Neural progenitor cell (in vitro differentiated cells): ENCODE measurements at regions not wholly inside any gene's neighbourhood (a gene's known extent, or its start where the extent isn't known, plus 50 kb on each side); places are given as distances from the start of the nearest gene placed in this dataset.

Experiments
- DNase-seq: peaks from one replicate; pipeline ENCODE4 v3.0.0-alpha.2; 2016; ENCODE audit warnings: low spot score
- H2AFZ ChIP-seq: fragments of 200-600 bp; sonication (generic); replicated peaks from 2 replicates; pipeline ENCODE4 v1.6.1; 2016; ENCODE audit warnings: antibody characterized with exemption
- H3F3A ChIP-seq: fragments of 200-600 bp; sonication (generic); 2 replicates; pipeline ENCODE4 v1.6.1; 2016; ENCODE audit warnings: antibody characterized with exemption, low read depth
- H3K27ac ChIP-seq: fragments of 200-600 bp; sonication (generic); 2 replicates; pipeline ENCODE4 v1.5.1; 2016; ENCODE audit warnings: mild to moderate bottlenecking
- H3K27me3 ChIP-seq: fragments of 200-600 bp; sonication (generic); 2 replicates; pipeline ENCODE4 v1.6.1; 2016; ENCODE audit warnings: mild to moderate bottlenecking, moderate library complexity
- H3K36me3 ChIP-seq: fragments of 200-600 bp; sonication (generic); 2 replicates; pipeline ENCODE4 v1.5.1; 2016
- H3K4me1 ChIP-seq: fragments of 200-600 bp; sonication (generic); 2 replicates; pipeline ENCODE4 v1.6.1; 2016; ENCODE audit warnings: mixed run types
- H3K4me2 ChIP-seq: fragments of 200-600 bp; sonication (generic); 2 replicates; pipeline ENCODE4 v1.6.1; 2016
- H3K4me3 ChIP-seq: fragments of 200-600 bp; sonication (generic); 2 replicates; pipeline ENCODE4 v1.5.1; 2016
- H3K79me2 ChIP-seq: fragments of 200-600 bp; sonication (generic); 2 replicates; pipeline ENCODE4 v1.6.1; 2016; ENCODE audit warnings: low read depth
- H3K9ac ChIP-seq: fragments of 200-600 bp; sonication (generic); 2 replicates; pipeline ENCODE4 v1.6.1; 2016
- H3K9me3 ChIP-seq: fragments of 200-600 bp; sonication (generic); 2 replicates; pipeline ENCODE4 v1.5.1; 2016; ENCODE audit warnings: low read depth
- H4K20me1 ChIP-seq: fragments of 200-600 bp; sonication (generic); 2 replicates; pipeline ENCODE4 v1.6.1; 2016; ENCODE audit warnings: low read depth
- H3K27ac Mint-ChIP-seq: 3 replicates; pipeline ENCODE4 v1.8.0; 2021; ENCODE audit warnings: mixed read lengths
- H3K27me3 Mint-ChIP-seq: 2 replicates; pipeline ENCODE4 v1.8.0; 2022; ENCODE audit warnings: low read depth, mild to moderate bottlenecking, inconsistent platforms, moderate library complexity, mixed read lengths; ENCODE audit not compliant: insufficient read depth
- H3K36me3 Mint-ChIP-seq: 3 replicates; pipeline ENCODE4 v1.8.0; 2021; ENCODE audit warnings: mixed read lengths
- H3K4me1 Mint-ChIP-seq: 3 replicates; pipeline ENCODE4 v1.8.0; 2021; ENCODE audit warnings: mixed read lengths
- H3K4me3 Mint-ChIP-seq: 3 replicates; pipeline ENCODE4 v1.8.0; 2021; ENCODE audit warnings: mild to moderate bottlenecking, moderate library complexity, mixed read lengths
- H3K9me3 Mint-ChIP-seq: 3 replicates; pipeline ENCODE4 v1.8.0; 2020; ENCODE audit warnings: mixed read lengths
- EZH2 ChIP-seq: fragments of 200-600 bp; sonication (generic); IDR thresholded peaks from 2 replicates; pipeline ENCODE4 v1.6.1; 2017; ENCODE audit warnings: antibody characterized with exemption, mild to moderate bottlenecking, moderate library complexity
- EZH2phosphoT487 ChIP-seq: fragments of 200-600 bp; sonication (generic); IDR thresholded peaks from 2 replicates; pipeline ENCODE4 v1.6.1; 2017; ENCODE audit warnings: antibody characterized with exemption
- TF ChIP-seq, protein P1 (sequence below): fragments of 200-600 bp; sonication (generic); IDR thresholded peaks from 2 replicates; pipeline ENCODE4 v1.5.1; 2017; ENCODE audit warnings: antibody characterized with exemption, mild to moderate bottlenecking

- H3F3A ChIP-seq = no peaks in the 10 kb centered on the region
These were observed 404.9 kb downstream of the BCL11B start for GRCh38 chr14:98867146-98867545.

GRCh38 chr14:98867726-98868125 lies 404.3 kb downstream of the BCL11B start:
- Histone ChIP-seq H3K4me3 (no peak overlapping the region), H3K79me2 (no peaks in the 10 kb centered on the region), H3K4me1 (no peaks in the 10 kb centered on the region), H2AFZ (no peak overlapping the region), H3F3A (no peaks in the 10 kb centered on the region), H3K4me2 (no peak overlapping the region), H3K9ac (no peak overlapping the region), H4K20me1 (no peaks in the 10 kb centered on the region), H3K27me3 (no peaks in the 10 kb centered on the region), H3K36me3 (no peaks in the 10 kb centered on the region), H3K27ac (no peak overlapping the region), H3K9me3 (no peaks in the 10 kb centered on the region)
- no peaks in the 10 kb centered on the region for H3K9me3 Mint-ChIP-seq
- DNase-seq = no peak
- H3K4me3 Mint-ChIP-seq = no peak overlapping the region
- H3K36me3 Mint-ChIP-seq = no peaks in the 10 kb centered on the region
- no peak overlapping the region for H3K27ac Mint-ChIP-seq
- H3K4me1 Mint-ChIP-seq = no peaks in the 10 kb centered on the region
- no peak for TF ChIP-seq EZH2
- TF ChIP-seq EZH2phosphoT487 = no peak
- H3K27me3 Mint-ChIP-seq = no peaks in the 10 kb centered on the region

More at GRCh38 chr14:98867146-98867545, 404.9 kb downstream of the BCL11B start:
- TF ChIP-seq EZH2 (no peak), EZH2phosphoT487 (no peak)
- TF ChIP-seq, protein P1, sequence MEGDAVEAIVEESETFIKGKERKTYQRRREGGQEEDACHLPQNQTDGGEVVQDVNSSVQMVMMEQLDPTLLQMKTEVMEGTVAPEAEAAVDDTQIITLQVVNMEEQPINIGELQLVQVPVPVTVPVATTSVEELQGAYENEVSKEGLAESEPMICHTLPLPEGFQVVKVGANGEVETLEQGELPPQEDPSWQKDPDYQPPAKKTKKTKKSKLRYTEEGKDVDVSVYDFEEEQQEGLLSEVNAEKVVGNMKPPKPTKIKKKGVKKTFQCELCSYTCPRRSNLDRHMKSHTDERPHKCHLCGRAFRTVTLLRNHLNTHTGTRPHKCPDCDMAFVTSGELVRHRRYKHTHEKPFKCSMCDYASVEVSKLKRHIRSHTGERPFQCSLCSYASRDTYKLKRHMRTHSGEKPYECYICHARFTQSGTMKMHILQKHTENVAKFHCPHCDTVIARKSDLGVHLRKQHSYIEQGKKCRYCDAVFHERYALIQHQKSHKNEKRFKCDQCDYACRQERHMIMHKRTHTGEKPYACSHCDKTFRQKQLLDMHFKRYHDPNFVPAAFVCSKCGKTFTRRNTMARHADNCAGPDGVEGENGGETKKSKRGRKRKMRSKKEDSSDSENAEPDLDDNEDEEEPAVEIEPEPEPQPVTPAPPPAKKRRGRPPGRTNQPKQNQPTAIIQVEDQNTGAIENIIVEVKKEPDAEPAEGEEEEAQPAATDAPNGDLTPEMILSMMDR = no peak
- no peaks in the 10 kb centered on the region for H3K79me2 ChIP-seq
- no peaks in the 10 kb centered on the region for H3K27me3 ChIP-seq
- no peaks in the 10 kb centered on the region for H3K9me3 ChIP-seq
- H3K27ac Mint-ChIP-seq = no peak overlapping the region
- no peak overlapping the region for H3K4me3 Mint-ChIP-seq
- no peaks in the 10 kb centered on the region for H3K9me3 Mint-ChIP-seq
- H3K9ac ChIP-seq = no peak overlapping the region
- H4K20me1 ChIP-seq = no peaks in the 10 kb centered on the region
- H3K4me1 ChIP-seq = no peaks in the 10 kb centered on the region
- H3K36me3 Mint-ChIP-seq = no peaks in the 10 kb centered on the region
- H3K27me3 Mint-ChIP-seq = no peaks in the 10 kb centered on the region
- no peak overlapping the region for H2AFZ ChIP-seq
- H3K36me3 ChIP-seq = no peaks in the 10 kb centered on the region
- H3K4me1 Mint-ChIP-seq = no peaks in the 10 kb centered on the region
- DNase-seq = no peak
- H3K4me3 ChIP-seq = no peak overlapping the region
- H3K4me2 ChIP-seq = no peak overlapping the region
- no peak overlapping the region for H3K27ac ChIP-seq

- H3K27ac ChIP-seq = no peak overlapping the region
- no peak overlapping the region for H2AFZ ChIP-seq
- H4K20me1 ChIP-seq = no peaks in the 10 kb centered on the region
- no peaks in the 10 kb centered on the region for H3K27me3 ChIP-seq
- H3K9ac ChIP-seq = no peak overlapping the region
- H3K4me1 ChIP-seq = no peaks in the 10 kb centered on the region
- H3K9me3 Mint-ChIP-seq = no peaks in the 10 kb centered on the region
- no peaks in the 10 kb centered on the region for H3K79me2 ChIP-seq
- no peaks in the 10 kb centered on the region for H3K36me3 Mint-ChIP-seq
- DNase-seq = no peak
- no peak overlapping the region for H3K27ac Mint-ChIP-seq
- H3K9me3 ChIP-seq = no peaks in the 10 kb centered on the region
- TF ChIP-seq EZH2phosphoT487 = no peak
- TF ChIP-seq EZH2 = no peak
- TF ChIP-seq, protein P1 = no peak
- H3K27me3 Mint-ChIP-seq = peaks cover 4% of the 10 kb centered on the region
- no peak overlapping the region for H3K4me3 ChIP-seq
- no peaks in the 10 kb centered on the region for H3F3A ChIP-seq
- no peak overlapping the region for H3K4me3 Mint-ChIP-seq
- no peak overlapping the region for H3K4me2 ChIP-seq
- no peaks in the 10 kb centered on the region for H3K4me1 Mint-ChIP-seq
- no peaks in the 10 kb centered on the region for H3K36me3 ChIP-seq
These were observed 403.1 kb downstream of the BCL11B start for GRCh38 chr14:98868866-98869265.

- Mint-ChIP-seq H3K27ac (no peak overlapping the region), H3K36me3 (no peaks in the 10 kb centered on the region), H3K9me3 (peaks cover 4% of the 10 kb centered on the region), H3K27me3 (peaks cover 4% of the 10 kb centered on the region), H3K4me1 (no peaks in the 10 kb centered on the region), H3K4me3 (no peak overlapping the region)
- Histone ChIP-seq H3K9me3 (no peaks in the 10 kb centered on the region), H3K27ac (no peak overlapping the region), H2AFZ (no peak overlapping the region), H3K27me3 (no peaks in the 10 kb centered on the region), H3K79me2 (no peaks in the 10 kb centered on the region), H3K4me3 (no peak overlapping the region), H4K20me1 (no peaks in the 10 kb centered on the region), H3F3A (no peaks in the 10 kb centered on the region), H3K9ac (no peak overlapping the region), H3K4me2 (no peak overlapping the region), H3K36me3 (no peaks in the 10 kb centered on the region), H3K4me1 (no peaks in the 10 kb centered on the region)
- TF ChIP-seq EZH2phosphoT487 (no peak), EZH2 (no peak)
- TF ChIP-seq, protein P1 = no peak
- DNase-seq = no peak
These were observed 400.2 kb downstream of the BCL11B start for GRCh38 chr14:98871796-98872195.
